ENCODE measurements at regions not wholly inside any gene's neighbourhood (a gene's known extent, or its start where the extent isn't known, plus 50 kb on each side); places are given as distances from the start of the nearest gene placed in this dataset.
A peak's percentile ranks its signal among the peaks of the same experiment; 100 is the strongest.
"Not testable (repeated sequence)": the region's sequence is repeated elsewhere in the genome, so short reads cannot be mapped to it uniquely, and the experiment has no call there.

GRCh38 chr7:34222316-34222715 is 317.0 kb downstream of the BMPER start:
- no peak for TF ChIP-seq CTCF (IDR thresholded peaks at IDR 0.05; ENCODE audit: insufficient read depth, low read depth, low read length, missing control alignments)
- H3K4me3 ChIP-seq (ENCODE audit: low read length) = no peak overlapping the region
- DNase-seq (ENCODE audit: low read depth) = no peak

GRCh38 chr7:34222722-34223121 is 317.4 kb downstream of the BMPER start:
- no peak overlapping the region for H3K4me3 ChIP-seq (ENCODE audit: low read length)
- DNase-seq (ENCODE audit: low read depth) = peak; percentile 16
- no peak for TF ChIP-seq CTCF (IDR thresholded peaks at IDR 0.05; ENCODE audit: insufficient read depth, low read depth, low read length, missing control alignments)

- DNase-seq (ENCODE audit: low read depth) = no peak
- no peak for TF ChIP-seq CTCF (IDR thresholded peaks at IDR 0.05; ENCODE audit: insufficient read depth, low read depth, low read length, missing control alignments)
- no peak overlapping the region for H3K4me3 ChIP-seq (ENCODE audit: low read length)
These were observed 318.9 kb downstream of the BMPER start for GRCh38 chr7:34224281-34224680.

GRCh38 chr7:34225193-34225592 is 319.9 kb downstream of the BMPER start:
- no peak for TF ChIP-seq CTCF (IDR thresholded peaks at IDR 0.05; ENCODE audit: insufficient read depth, low read depth, low read length, missing control alignments)
- no peak for DNase-seq (ENCODE audit: low read depth)
- no peak overlapping the region for H3K4me3 ChIP-seq (ENCODE audit: low read length)

GRCh38 chr7:34227525-34227924 is 322.2 kb downstream of the BMPER start:
- no peak for TF ChIP-seq CTCF (IDR thresholded peaks at IDR 0.05; ENCODE audit: insufficient read depth, low read depth, low read length, missing control alignments)
- DNase-seq (ENCODE audit: low read depth) = no peak
- no peak overlapping the region for H3K4me3 ChIP-seq (ENCODE audit: low read length)

GRCh38 chr7:34235101-34235500 is 329.8 kb downstream of the BMPER start:
- DNase-seq (ENCODE audit: low read depth); H3K4me3 ChIP-seq (ENCODE audit: low read length): not testable (repeated sequence)

- TF ChIP-seq CTCF (IDR thresholded peaks at IDR 0.05; ENCODE audit: insufficient read depth, low read depth, low read length, missing control alignments) = no peak
- H3K4me3 ChIP-seq (ENCODE audit: low read length) = no peak overlapping the region
- no peak for DNase-seq (ENCODE audit: low read depth)
These were observed 330.7 kb downstream of the BMPER start for GRCh38 chr7:34236057-34236456.

All from epithelial cell of esophagus (primary cell).